SK-N-SH treated with all-trans-retinoic acid at 6 μM for 48 hours (cell line): ENCODE measurements at regions not wholly inside any gene's neighbourhood (a gene's known extent, or its start where the extent isn't known, plus 50 kb on each side); places are given as distances from the start of the nearest gene placed in this dataset.

Source experiments
- ATAC-seq: fragments of 200-7000 bp; cut with Tn5 transposase; 3 replicates; pipeline ENCODE4 v1.9.1; 2020; ENCODE audit warnings: mild to moderate bottlenecking, moderate library complexity
- ARNTL ChIP-seq: fragments of 450-650 bp; formaldehyde crosslinking; IDR thresholded peaks from 2 replicates; pipeline ENCODE4 v1.5.0; 2020; ENCODE audit warnings: low read depth, mild to moderate bottlenecking, moderate library complexity, borderline replicate concordance
- BACH2 ChIP-seq: fragments of 250-450 bp; sonication (Bioruptor Pico); IDR thresholded peaks from 2 replicates; pipeline ENCODE4 v1.9.0; 2021; ENCODE audit warnings: mild to moderate bottlenecking, borderline replicate concordance
- CSDC2 ChIP-seq: fragments of 250-450 bp; sonication (Bioruptor Pico); IDR thresholded peaks from 2 replicates; pipeline ENCODE4 v1.5.0; 2020; ENCODE audit warnings: mild to moderate bottlenecking, moderate library complexity
- ESRRG ChIP-seq: fragments of 250-450 bp; sonication (Bioruptor Pico); IDR thresholded peaks from 2 replicates; pipeline ENCODE4 v1.6.1; 2021; ENCODE audit warnings: mild to moderate bottlenecking
- GLIS3 ChIP-seq: fragments of 250-450 bp; sonication (Bioruptor Pico); IDR thresholded peaks from 2 replicates; pipeline ENCODE4 v1.5.0; 2020; ENCODE audit warnings: mild to moderate bottlenecking, moderate library complexity
- ISL1 ChIP-seq: fragments of 250-450 bp; sonication (Bioruptor Pico); IDR thresholded peaks from 2 replicates; pipeline ENCODE4 v2.1.2; 2022; ENCODE audit warnings: mild to moderate bottlenecking, moderate library complexity
- OSR1 ChIP-seq: fragments of 250-450 bp; sonication (Bioruptor Pico); IDR thresholded peaks from 2 replicates; pipeline ENCODE4 v1.8.0; 2022; ENCODE audit warnings: moderate library complexity, mild to moderate bottlenecking, inconsistent platforms
- PPARA ChIP-seq: fragments of 250-450 bp; sonication (Bioruptor Pico); IDR thresholded peaks from 2 replicates; pipeline ENCODE4 v1.5.0; 2020; ENCODE audit warnings: mild to moderate bottlenecking, borderline replicate concordance
- RARB ChIP-seq: fragments of 250-450 bp; sonication (Bioruptor Pico); IDR thresholded peaks from 2 replicates; pipeline ENCODE4 v1.8.0; 2021; ENCODE audit warnings: mild to moderate bottlenecking, moderate library complexity
- SNAI2 ChIP-seq: fragments of 250-450 bp; sonication (Bioruptor Pico); IDR thresholded peaks from 2 replicates; pipeline ENCODE4 v1.5.0; 2020; ENCODE audit warnings: mild to moderate bottlenecking, moderate library complexity
- TCF4 ChIP-seq: fragments of 250-450 bp; sonication (Bioruptor Pico); IDR thresholded peaks from 2 replicates; pipeline ENCODE4 v1.8.0; 2021; ENCODE audit warnings: mild to moderate bottlenecking, moderate library complexity, borderline replicate concordance
- TOX ChIP-seq: fragments of 250-450 bp; sonication (Bioruptor Pico); IDR thresholded peaks from 2 replicates; pipeline ENCODE4 v1.8.0; 2021; ENCODE audit warnings: mild to moderate bottlenecking, moderate library complexity, borderline replicate concordance
- ZC3H10 ChIP-seq: fragments of 250-450 bp; sonication (Bioruptor Pico); IDR thresholded peaks from 2 replicates; pipeline ENCODE4 v1.5.1; 2021; ENCODE audit warnings: mild to moderate bottlenecking, moderate library complexity
- ZFP3 ChIP-seq: fragments of 250-450 bp; sonication (Bioruptor Pico); IDR thresholded peaks from 2 replicates; pipeline ENCODE4 v1.5.0; 2020; ENCODE audit warnings: mild to moderate bottlenecking, moderate library complexity
- ZFP30 ChIP-seq: fragments of 450-650 bp; formaldehyde crosslinking; IDR thresholded peaks from 2 replicates; pipeline ENCODE4 v1.5.0; 2022; ENCODE audit warnings: mild to moderate bottlenecking, moderate library complexity
- ZNF565 ChIP-seq: fragments of 450-650 bp; formaldehyde crosslinking; conservative IDR thresholded peaks from 2 replicates; pipeline ENCODE4 v1.5.0; 2020; ENCODE audit warnings: low read depth, mild to moderate bottlenecking, moderate library complexity
- ZNF70 ChIP-seq: fragments of 450-650 bp; formaldehyde crosslinking; IDR thresholded peaks from 2 replicates; pipeline ENCODE4 v1.5.0; 2020; ENCODE audit warnings: mild to moderate bottlenecking, moderate library complexity
- ZNF8 ChIP-seq: fragments of 450-650 bp; formaldehyde crosslinking; IDR thresholded peaks from 2 replicates; pipeline ENCODE4 v1.5.0; 2020; ENCODE audit warnings: mild to moderate bottlenecking, moderate library complexity
- TF ChIP-seq, protein P1 (sequence below): fragments of 250-450 bp; sonication (Bioruptor Pico); IDR thresholded peaks from 2 replicates; pipeline ENCODE4 v1.5.0; 2020; ENCODE audit warnings: mild to moderate bottlenecking, moderate library complexity
- TF ChIP-seq, protein P2 (sequence below): fragments of 250-450 bp; sonication (Bioruptor Pico); IDR thresholded peaks from 2 replicates; pipeline ENCODE4 v1.8.0; 2020; ENCODE audit warnings: mild to moderate bottlenecking, moderate library complexity, borderline replicate concordance
- TF ChIP-seq, protein P3 (sequence below): fragments of 250-450 bp; sonication (Bioruptor Pico); IDR thresholded peaks from 2 replicates; pipeline ENCODE4 v1.5.1; 2020; ENCODE audit warnings: low read depth, mild to moderate bottlenecking, moderate library complexity
- TF ChIP-seq, protein P4 (sequence below): fragments of 250-450 bp; sonication (Bioruptor Pico); IDR thresholded peaks from 2 replicates; pipeline ENCODE4 v1.5.1; 2021; ENCODE audit warnings: mild to moderate bottlenecking, moderate library complexity

DNA sequence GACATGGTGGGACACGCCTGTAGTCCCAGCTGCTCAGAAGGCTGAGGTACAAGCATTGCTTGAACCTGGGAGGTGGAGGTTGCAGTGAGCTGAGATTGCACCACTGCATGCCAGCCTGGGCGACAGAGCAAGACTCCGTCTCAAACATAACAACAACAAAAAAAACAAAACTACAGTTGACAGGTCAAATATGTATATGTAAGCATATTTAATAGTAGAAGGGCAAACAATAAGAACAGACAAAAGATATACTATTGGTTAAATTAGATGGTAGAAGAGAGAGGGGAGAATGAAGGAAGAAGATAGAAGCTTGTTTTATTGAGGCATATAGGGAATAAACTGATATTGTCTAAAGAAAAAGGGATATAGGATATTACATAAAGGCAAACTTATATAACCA lies 247.1 kb downstream of the KLF13 start:
- TF ChIP-seq PPARA (CRISPR knock-in tag) (no peak), SNAI2 (no peak), GLIS3 (CRISPR knock-in tag) (no peak), CSDC2 (CRISPR knock-in tag) (no peak), ZFP30 (CRISPR knock-in tag) (no peak), ZNF8 (CRISPR knock-in tag) (no peak), BACH2 (CRISPR knock-in tag) (no peak), ZFP3 (CRISPR knock-in tag) (no peak), ZNF70 (CRISPR knock-in tag) (no peak), ARNTL (CRISPR knock-in tag) (no peak), ESRRG (CRISPR knock-in tag) (no peak), TOX (CRISPR knock-in tag) (no peak), ISL1 (CRISPR knock-in tag) (no peak), ZC3H10 (CRISPR knock-in tag) (no peak)
- TF ChIP-seq, protein P1, sequence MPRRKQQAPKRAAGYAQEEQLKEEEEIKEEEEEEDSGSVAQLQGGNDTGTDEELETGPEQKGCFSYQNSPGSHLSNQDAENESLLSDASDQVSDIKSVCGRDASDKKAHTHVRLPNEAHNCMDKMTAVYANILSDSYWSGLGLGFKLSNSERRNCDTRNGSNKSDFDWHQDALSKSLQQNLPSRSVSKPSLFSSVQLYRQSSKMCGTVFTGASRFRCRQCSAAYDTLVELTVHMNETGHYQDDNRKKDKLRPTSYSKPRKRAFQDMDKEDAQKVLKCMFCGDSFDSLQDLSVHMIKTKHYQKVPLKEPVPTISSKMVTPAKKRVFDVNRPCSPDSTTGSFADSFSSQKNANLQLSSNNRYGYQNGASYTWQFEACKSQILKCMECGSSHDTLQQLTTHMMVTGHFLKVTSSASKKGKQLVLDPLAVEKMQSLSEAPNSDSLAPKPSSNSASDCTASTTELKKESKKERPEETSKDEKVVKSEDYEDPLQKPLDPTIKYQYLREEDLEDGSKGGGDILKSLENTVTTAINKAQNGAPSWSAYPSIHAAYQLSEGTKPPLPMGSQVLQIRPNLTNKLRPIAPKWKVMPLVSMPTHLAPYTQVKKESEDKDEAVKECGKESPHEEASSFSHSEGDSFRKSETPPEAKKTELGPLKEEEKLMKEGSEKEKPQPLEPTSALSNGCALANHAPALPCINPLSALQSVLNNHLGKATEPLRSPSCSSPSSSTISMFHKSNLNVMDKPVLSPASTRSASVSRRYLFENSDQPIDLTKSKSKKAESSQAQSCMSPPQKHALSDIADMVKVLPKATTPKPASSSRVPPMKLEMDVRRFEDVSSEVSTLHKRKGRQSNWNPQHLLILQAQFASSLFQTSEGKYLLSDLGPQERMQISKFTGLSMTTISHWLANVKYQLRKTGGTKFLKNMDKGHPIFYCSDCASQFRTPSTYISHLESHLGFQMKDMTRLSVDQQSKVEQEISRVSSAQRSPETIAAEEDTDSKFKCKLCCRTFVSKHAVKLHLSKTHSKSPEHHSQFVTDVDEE (CRISPR knock-in tag): no peak
- TF ChIP-seq, protein P2, sequence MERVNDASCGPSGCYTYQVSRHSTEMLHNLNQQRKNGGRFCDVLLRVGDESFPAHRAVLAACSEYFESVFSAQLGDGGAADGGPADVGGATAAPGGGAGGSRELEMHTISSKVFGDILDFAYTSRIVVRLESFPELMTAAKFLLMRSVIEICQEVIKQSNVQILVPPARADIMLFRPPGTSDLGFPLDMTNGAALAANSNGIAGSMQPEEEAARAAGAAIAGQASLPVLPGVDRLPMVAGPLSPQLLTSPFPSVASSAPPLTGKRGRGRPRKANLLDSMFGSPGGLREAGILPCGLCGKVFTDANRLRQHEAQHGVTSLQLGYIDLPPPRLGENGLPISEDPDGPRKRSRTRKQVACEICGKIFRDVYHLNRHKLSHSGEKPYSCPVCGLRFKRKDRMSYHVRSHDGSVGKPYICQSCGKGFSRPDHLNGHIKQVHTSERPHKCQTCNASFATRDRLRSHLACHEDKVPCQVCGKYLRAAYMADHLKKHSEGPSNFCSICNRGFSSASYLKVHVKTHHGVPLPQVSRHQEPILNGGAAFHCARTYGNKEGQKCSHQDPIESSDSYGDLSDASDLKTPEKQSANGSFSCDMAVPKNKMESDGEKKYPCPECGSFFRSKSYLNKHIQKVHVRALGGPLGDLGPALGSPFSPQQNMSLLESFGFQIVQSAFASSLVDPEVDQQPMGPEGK (CRISPR knock-in tag): no peak
- no peak for ATAC-seq

DNA sequence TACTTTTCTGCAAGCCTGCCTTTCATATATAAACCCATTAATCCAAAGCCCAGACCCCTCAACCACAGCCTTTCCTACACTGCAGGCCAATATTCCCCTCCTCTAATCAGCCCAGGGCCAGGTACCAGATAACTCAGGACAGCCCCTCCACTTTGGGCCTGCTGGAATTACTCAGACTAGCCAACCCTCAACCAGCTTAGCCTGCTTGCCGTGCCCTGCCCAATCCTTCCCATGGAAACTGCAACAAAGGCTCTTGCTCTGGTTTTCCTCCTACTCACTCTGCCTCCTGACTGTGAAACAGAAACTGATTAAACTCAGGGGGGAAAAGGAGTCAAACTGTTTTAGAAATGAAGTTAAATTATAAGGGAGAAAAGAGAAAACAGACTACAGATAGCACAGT lies 248.1 kb downstream of the KLF13 start:
- TF ChIP-seq ZNF8 (CRISPR knock-in tag): no peak
- no peak for TF ChIP-seq RARB (CRISPR knock-in tag)
- TF ChIP-seq, protein P2 (CRISPR knock-in tag): no peak
- no peak for TF ChIP-seq SNAI2
- no peak for TF ChIP-seq GLIS3 (CRISPR knock-in tag)
- no peak for TF ChIP-seq ESRRG (CRISPR knock-in tag)
- no peak for TF ChIP-seq ARNTL (CRISPR knock-in tag)
- TF ChIP-seq ZNF565 (CRISPR knock-in tag): no peak
- TF ChIP-seq ZFP30 (CRISPR knock-in tag): no peak
- TF ChIP-seq CSDC2 (CRISPR knock-in tag): no peak
- ATAC-seq: no peak

DNA sequence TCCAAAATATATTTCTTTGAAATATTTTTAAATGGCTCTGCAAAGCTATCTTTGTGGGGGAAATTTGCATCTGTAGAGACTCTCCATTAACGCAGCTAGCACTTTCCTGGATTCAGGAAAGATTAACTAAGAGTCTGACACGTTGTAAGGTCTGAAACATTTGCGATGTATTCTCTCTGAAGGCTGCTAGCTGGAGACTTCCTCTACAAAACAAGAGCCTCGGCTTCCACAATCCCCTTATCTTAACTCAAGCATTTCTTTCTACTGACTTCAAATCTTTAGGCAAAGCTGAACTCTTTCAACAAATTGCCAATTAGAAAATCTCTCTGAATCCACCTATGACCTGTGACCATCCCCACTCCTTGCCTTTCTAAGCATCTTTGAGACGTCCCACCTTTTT lies 250.5 kb downstream of the KLF13 start:
- no peak for ATAC-seq
- TF ChIP-seq ARNTL (CRISPR knock-in tag) (no peak), RARB (CRISPR knock-in tag) (no peak), ZFP30 (CRISPR knock-in tag) (no peak), BACH2 (CRISPR knock-in tag) (no peak), ZNF70 (CRISPR knock-in tag) (no peak), ZC3H10 (CRISPR knock-in tag) (no peak), ZNF8 (CRISPR knock-in tag) (no peak), TCF4 (no peak), SNAI2 (no peak), CSDC2 (CRISPR knock-in tag) (no peak), ESRRG (CRISPR knock-in tag) (no peak), ISL1 (CRISPR knock-in tag) (no peak), PPARA (CRISPR knock-in tag) (no peak), OSR1 (CRISPR knock-in tag) (no peak), ZNF565 (CRISPR knock-in tag) (no peak), GLIS3 (CRISPR knock-in tag) (no peak)
- TF ChIP-seq, protein P2 (CRISPR knock-in tag): no peak
- TF ChIP-seq, protein P3, sequence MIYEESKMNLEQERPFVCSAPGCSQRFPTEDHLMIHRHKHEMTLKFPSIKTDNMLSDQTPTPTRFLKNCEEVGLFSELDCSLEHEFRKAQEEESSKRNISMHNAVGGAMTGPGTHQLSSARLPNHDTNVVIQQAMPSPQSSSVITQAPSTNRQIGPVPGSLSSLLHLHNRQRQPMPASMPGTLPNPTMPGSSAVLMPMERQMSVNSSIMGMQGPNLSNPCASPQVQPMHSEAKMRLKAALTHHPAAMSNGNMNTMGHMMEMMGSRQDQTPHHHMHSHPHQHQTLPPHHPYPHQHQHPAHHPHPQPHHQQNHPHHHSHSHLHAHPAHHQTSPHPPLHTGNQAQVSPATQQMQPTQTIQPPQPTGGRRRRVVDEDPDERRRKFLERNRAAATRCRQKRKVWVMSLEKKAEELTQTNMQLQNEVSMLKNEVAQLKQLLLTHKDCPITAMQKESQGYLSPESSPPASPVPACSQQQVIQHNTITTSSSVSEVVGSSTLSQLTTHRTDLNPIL: no peak
- TF ChIP-seq, protein P1 (CRISPR knock-in tag): no peak
- TF ChIP-seq, protein P4, sequence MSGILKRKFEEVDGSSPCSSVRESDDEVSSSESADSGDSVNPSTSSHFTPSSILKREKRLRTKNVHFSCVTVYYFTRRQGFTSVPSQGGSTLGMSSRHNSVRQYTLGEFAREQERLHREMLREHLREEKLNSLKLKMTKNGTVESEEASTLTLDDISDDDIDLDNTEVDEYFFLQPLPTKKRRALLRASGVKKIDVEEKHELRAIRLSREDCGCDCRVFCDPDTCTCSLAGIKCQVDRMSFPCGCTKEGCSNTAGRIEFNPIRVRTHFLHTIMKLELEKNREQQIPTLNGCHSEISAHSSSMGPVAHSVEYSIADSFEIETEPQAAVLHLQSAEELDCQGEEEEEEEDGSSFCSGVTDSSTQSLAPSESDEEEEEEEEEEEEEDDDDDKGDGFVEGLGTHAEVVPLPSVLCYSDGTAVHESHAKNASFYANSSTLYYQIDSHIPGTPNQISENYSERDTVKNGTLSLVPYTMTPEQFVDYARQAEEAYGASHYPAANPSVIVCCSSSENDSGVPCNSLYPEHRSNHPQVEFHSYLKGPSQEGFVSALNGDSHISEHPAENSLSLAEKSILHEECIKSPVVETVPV: no peak
